ENCODE measurements at regions not wholly inside any gene's neighbourhood (a gene's known extent, or its start where the extent isn't known, plus 50 kb on each side); places are given as distances from the start of the nearest gene placed in this dataset.
"Not testable (repeated sequence)": the region's sequence is repeated elsewhere in the genome, so short reads cannot be mapped to it uniquely, and the experiment has no call there.

- DNase-seq (ENCODE audit: low spot score), result no peak
- in situ Hi-C loops (cut with HindIII; ENCODE audit: low sequenced_read_pairs), result no loop called here
These were observed 54.9 kb downstream of the DIO3 start for GRCh38 chr14:101616202-101616601.

DNA sequence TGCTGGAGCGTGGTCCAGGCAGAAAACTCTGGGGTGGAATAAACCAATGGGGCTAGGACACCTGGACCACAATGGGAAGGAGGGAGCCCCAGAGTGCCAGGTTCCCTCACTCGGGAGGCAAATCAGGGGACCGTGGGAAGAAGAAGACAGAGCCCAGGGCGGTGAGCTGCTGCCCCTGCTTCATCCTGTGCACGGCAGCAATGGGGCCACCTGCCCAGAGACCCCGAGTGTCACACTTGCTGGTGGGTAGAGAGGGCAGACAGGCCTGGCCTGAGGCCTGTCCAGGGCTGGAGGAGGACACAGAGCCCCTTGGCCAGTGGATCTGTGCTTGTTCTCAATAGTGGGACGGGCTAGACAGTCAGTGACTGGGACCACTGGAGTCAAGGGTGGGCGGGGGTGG is 58.2 kb downstream of the DIO3 start:
- in situ Hi-C loops (cut with HindIII; ENCODE audit: low sequenced_read_pairs), result no loop called here
- DNase-seq (ENCODE audit: low spot score), result no peak

- no peak for DNase-seq (ENCODE audit: low spot score)
- in situ Hi-C loops (cut with HindIII; ENCODE audit: low sequenced_read_pairs), result no loop called here
These were observed 58.9 kb downstream of the DIO3 start for GRCh38 chr14:101620031-101620788.

GRCh38 chr14:101620821-101621785 is 59.8 kb downstream of the DIO3 start:
- DNase-seq (ENCODE audit: low spot score), result no peak
- in situ Hi-C loops (cut with HindIII; ENCODE audit: low sequenced_read_pairs), result no loop called here

DNA sequence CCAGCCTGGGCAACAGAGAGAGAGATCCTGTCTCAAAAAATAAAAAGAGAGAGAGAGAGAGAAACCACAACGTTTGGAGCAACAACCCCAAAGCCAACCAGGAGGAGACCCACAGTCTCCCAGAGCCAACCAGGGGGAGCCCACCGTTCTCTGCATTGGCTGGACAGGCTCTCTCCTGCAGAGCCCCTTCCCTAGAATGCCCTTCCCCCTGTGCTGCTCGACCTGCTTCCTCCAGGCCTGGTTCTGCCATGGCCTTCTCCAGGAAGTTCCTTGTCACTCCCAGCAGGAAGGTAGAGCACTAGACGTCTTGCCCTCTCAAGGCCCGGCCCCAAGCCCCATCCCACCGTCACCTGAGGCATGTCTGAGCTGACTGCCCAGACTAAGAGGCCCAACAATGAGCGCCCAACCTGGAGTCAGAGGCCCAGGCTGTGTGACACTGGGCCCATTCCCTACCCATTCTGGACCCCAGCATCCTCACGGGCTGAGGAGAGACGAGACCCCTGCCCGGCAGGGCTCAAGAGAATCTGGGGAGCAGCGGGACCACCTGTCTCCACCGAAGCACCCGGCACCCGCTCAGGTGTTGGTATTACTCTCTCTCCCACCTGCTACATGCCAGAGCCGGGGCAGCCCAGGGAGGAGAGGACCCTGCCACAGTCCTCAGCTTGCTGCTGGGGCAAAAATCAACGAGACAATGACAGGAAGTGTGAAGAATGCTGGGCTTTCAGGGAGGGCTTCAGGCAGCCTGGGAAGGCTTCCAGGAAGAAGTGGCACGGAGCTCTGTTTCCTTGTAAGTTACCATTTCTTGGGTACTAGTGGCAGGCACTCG is 61.2 kb downstream of the DIO3 start:
- DNase-seq (ENCODE audit: low spot score), result no peak
- in situ Hi-C loops (cut with HindIII; ENCODE audit: low sequenced_read_pairs), result no loop called here

GRCh38 chr14:101623077-101623372 is 61.7 kb downstream of the DIO3 start:
- DNase-seq (ENCODE audit: low spot score), result no peak
- in situ Hi-C loops (cut with HindIII; ENCODE audit: low sequenced_read_pairs), result no loop called here

- DNase-seq (ENCODE audit: low spot score), result no peak
- in situ Hi-C loops (cut with HindIII; ENCODE audit: low sequenced_read_pairs), result no loop called here
These were observed 62.6 kb downstream of the DIO3 start for GRCh38 chr14:101623685-101624444.

GRCh38 chr14:101624536-101624935 is 63.2 kb downstream of the DIO3 start:
- no peak for DNase-seq (ENCODE audit: low spot score)
- in situ Hi-C loops (cut with HindIII; ENCODE audit: low sequenced_read_pairs), result no loop called here

- DNase-seq (ENCODE audit: low spot score), result no peak
- in situ Hi-C loops (cut with HindIII; ENCODE audit: low sequenced_read_pairs), result no loop called here
These were observed 64.2 kb downstream of the DIO3 start for GRCh38 chr14:101625336-101626097.

- DNase-seq (ENCODE audit: low spot score), result no peak
- in situ Hi-C loops (cut with HindIII; ENCODE audit: low sequenced_read_pairs), result no loop called here
These were observed 65.0 kb downstream of the DIO3 start for GRCh38 chr14:101626331-101626730.

- DNase-seq (ENCODE audit: low spot score), result no peak
These were observed 66.6 kb downstream of the DIO3 start for GRCh38 chr14:101627915-101628262.

GRCh38 chr14:101628471-101628966 is 67.2 kb downstream of the DIO3 start:
- in situ Hi-C loops (cut with HindIII; ENCODE audit: low sequenced_read_pairs), result no loop called here
- DNase-seq (ENCODE audit: low spot score), result peak; percentile 81

More at GRCh38 chr14:101627915-101628262, 66.6 kb downstream of the DIO3 start:
- in situ Hi-C loops (cut with HindIII; ENCODE audit: low sequenced_read_pairs), result no loop called here

- in situ Hi-C loops (cut with HindIII; ENCODE audit: low sequenced_read_pairs), result no loop called here
- no peak for DNase-seq (ENCODE audit: low spot score)
These were observed 67.7 kb downstream of the DIO3 start for GRCh38 chr14:101628975-101629374.

GRCh38 chr14:101630056-101630965 is 69.0 kb downstream of the DIO3 start:
- no peak for DNase-seq (ENCODE audit: low spot score)
- in situ Hi-C loops (cut with HindIII; ENCODE audit: low sequenced_read_pairs), result no loop called here

DNA sequence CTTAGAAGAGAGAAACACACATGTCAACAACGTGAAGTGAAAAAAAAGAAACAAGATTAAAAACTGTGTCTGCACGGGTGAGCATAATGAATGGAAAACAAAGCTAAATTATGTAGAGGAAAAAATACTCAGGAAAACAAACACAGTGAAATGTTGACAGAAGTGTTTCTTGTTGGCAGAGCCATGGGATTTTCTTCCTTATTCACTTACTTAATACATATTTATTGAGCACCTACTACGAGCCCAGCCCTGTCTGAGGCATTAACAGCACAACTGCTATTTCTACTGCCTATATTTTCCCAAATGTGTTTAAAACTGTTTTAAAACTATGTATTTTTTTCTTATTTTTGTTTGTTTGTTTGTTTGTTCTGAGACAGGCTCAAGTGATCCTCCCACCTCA is 69.9 kb downstream of the DIO3 start:
- in situ Hi-C loops (cut with HindIII; ENCODE audit: low sequenced_read_pairs), result no loop called here
- no peak for DNase-seq (ENCODE audit: low spot score)

DNA sequence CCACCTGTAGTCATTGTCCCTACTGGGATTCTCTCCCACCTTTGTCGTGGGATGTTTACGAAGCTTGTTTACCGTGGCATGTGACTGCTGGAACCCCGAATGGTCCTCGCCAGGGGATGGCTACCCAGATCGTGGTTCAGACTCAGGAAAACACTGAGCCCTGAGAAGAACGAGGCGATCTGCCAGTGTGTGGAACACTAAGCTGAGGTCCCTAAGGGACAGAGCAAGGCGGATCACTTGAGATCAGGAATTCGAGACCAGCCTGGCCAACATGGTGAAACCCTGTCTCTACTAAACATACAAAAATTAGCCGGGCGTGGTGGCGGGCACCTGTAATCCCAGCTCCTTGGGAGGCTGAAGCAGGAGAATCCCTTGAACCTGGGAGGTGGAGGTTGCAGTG is 70.7 kb downstream of the DIO3 start:
- in situ Hi-C loops (cut with HindIII; ENCODE audit: low sequenced_read_pairs); DNase-seq (ENCODE audit: low spot score): not testable (repeated sequence)

DNA sequence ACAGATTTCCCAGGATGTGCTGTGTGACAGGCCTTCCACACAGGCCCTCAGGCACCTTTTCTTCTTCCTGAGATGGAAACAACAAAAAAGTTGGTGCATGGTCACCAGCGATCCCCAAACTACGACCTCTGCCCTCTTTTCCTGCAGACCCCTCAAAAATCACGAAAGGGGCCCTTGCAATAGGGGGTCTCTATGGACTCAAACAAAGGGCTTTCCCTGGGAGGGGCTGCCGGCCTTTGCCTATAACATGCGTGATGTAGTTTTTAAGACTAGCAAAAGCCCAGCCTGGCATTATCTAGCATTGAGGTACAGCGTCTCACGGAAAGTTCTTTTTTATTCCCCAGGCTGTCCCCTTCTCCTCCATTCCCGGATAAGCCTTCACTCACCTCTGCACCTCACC is 71.2 kb downstream of the DIO3 start:
- no peak for DNase-seq (ENCODE audit: low spot score)
- in situ Hi-C loops (cut with HindIII; ENCODE audit: low sequenced_read_pairs), result no loop called here

Data from G401 (cell line).